HUES6 (cell line): ENCODE measurements at regions not wholly inside any gene's neighbourhood (a gene's known extent, or its start where the extent isn't known, plus 50 kb on each side); places are given as distances from the start of the nearest gene placed in this dataset.

ENCODE experiments used
- H3K27ac ChIP-seq: 2 replicates; pipeline ENCODE4 v1.7.0; 2013; ENCODE audit warnings: low read depth, mild to moderate bottlenecking, low read length, inconsistent platforms
- H3K27me3 ChIP-seq: 2 replicates; pipeline ENCODE4 v1.6.1; 2013; ENCODE audit warnings: low read length; ENCODE audit not compliant: control insufficient read depth, insufficient read depth
- H3K36me3 ChIP-seq: 2 replicates; pipeline ENCODE4 v1.6.1; 2013; ENCODE audit warnings: low read length; ENCODE audit not compliant: control insufficient read depth, insufficient read depth
- H3K4me1 ChIP-seq: 2 replicates; pipeline ENCODE4 v1.6.1; 2013; ENCODE audit warnings: low read length; ENCODE audit not compliant: control insufficient read depth, insufficient read depth
- H3K4me3 ChIP-seq: 2 replicates; pipeline ENCODE4 v1.5.1; 2013; ENCODE audit warnings: low read depth, low read length
- H3K9ac ChIP-seq: one replicate; pipeline ENCODE4 v1.6.1; 2013; ENCODE audit warnings: mild to moderate bottlenecking, low read length
- H3K9me3 ChIP-seq: 2 replicates; pipeline ENCODE4 v1.6.1; 2013; ENCODE audit warnings: low read depth, low read length; ENCODE audit not compliant: control insufficient read depth, insufficient read depth

GRCh38 chr4:26084414-26084813 is 170.4 kb downstream of the SMIM20 start:
- H3K4me3 ChIP-seq: no peak overlapping the region
- H3K27me3 ChIP-seq: no peaks in the 10 kb centered on the region
- no peaks in the 10 kb centered on the region for H3K9me3 ChIP-seq
- no peaks in the 10 kb centered on the region for H3K36me3 ChIP-seq
- H3K4me1 ChIP-seq: no peaks in the 10 kb centered on the region
- H3K27ac ChIP-seq: no peak overlapping the region
- H3K9ac ChIP-seq: no peak overlapping the region

- Histone ChIP-seq H3K4me1 (no peaks in the 10 kb centered on the region), H3K36me3 (no peaks in the 10 kb centered on the region), H3K9ac (no peak overlapping the region), H3K9me3 (peaks cover 10% of the 10 kb centered on the region), H3K27ac (no peak overlapping the region), H3K27me3 (no peaks in the 10 kb centered on the region), H3K4me3 (no peak overlapping the region)
Measured at GRCh38 chr4:26085551-26085950, 171.5 kb downstream of the SMIM20 start.

- no peaks in the 10 kb centered on the region for H3K4me1 ChIP-seq
- no peak overlapping the region for H3K4me3 ChIP-seq
- H3K27ac ChIP-seq: no peak overlapping the region
- H3K27me3 ChIP-seq: no peaks in the 10 kb centered on the region
- H3K9me3 ChIP-seq: peaks cover 21% of the 10 kb centered on the region
- no peak overlapping the region for H3K9ac ChIP-seq
- H3K36me3 ChIP-seq: no peaks in the 10 kb centered on the region
Measured at GRCh38 chr4:26086621-26087441, 172.8 kb downstream of the SMIM20 start.

- no peaks in the 10 kb centered on the region for H3K4me1 ChIP-seq
Measured at GRCh38 chr4:26088433-26088928, 174.5 kb downstream of the SMIM20 start.

GRCh38 chr4:26093551-26093950 is 179.5 kb downstream of the SMIM20 start:
- H3K4me1 ChIP-seq: no peaks in the 10 kb centered on the region
- no peak overlapping the region for H3K4me3 ChIP-seq
- H3K27me3 ChIP-seq: no peaks in the 10 kb centered on the region
- no peak overlapping the region for H3K9ac ChIP-seq
- peaks cover 30% of the 10 kb centered on the region for H3K9me3 ChIP-seq
- H3K27ac ChIP-seq: no peak overlapping the region
- no peaks in the 10 kb centered on the region for H3K36me3 ChIP-seq

More at GRCh38 chr4:26088433-26088928, 174.5 kb downstream of the SMIM20 start:
- Histone ChIP-seq H3K36me3 (no peaks in the 10 kb centered on the region), H3K9me3 (peaks cover 21% of the 10 kb centered on the region), H3K27me3 (no peaks in the 10 kb centered on the region), H3K27ac (no peak overlapping the region), H3K9ac (no peak overlapping the region), H3K4me3 (no peak overlapping the region)

- no peaks in the 10 kb centered on the region for H3K4me1 ChIP-seq
- no peak overlapping the region for H3K9ac ChIP-seq
- H3K27ac ChIP-seq: no peak overlapping the region
- no peak overlapping the region for H3K4me3 ChIP-seq
- H3K27me3 ChIP-seq: no peaks in the 10 kb centered on the region
- H3K36me3 ChIP-seq: no peaks in the 10 kb centered on the region
- peaks cover 32% of the 10 kb centered on the region for H3K9me3 ChIP-seq
Measured at GRCh38 chr4:26094076-26094475, 180.1 kb downstream of the SMIM20 start.

- Histone ChIP-seq H3K9me3 (peaks cover 28% of the 10 kb centered on the region), H3K4me1 (no peaks in the 10 kb centered on the region), H3K27ac (no peak overlapping the region), H3K9ac (no peak overlapping the region), H3K4me3 (no peak overlapping the region), H3K36me3 (no peaks in the 10 kb centered on the region), H3K27me3 (no peaks in the 10 kb centered on the region)
Measured at GRCh38 chr4:26094911-26095310, 180.9 kb downstream of the SMIM20 start.

- Histone ChIP-seq H3K4me1 (no peaks in the 10 kb centered on the region), H3K36me3 (no peaks in the 10 kb centered on the region), H3K4me3 (no peak overlapping the region), H3K9me3 (peaks cover 11% of the 10 kb centered on the region), H3K9ac (no peak overlapping the region), H3K27ac (no peak overlapping the region), H3K27me3 (no peaks in the 10 kb centered on the region)
Measured at GRCh38 chr4:26099967-26100366, 185.9 kb downstream of the SMIM20 start.

- H3K9ac ChIP-seq: no peak overlapping the region
- H3K4me3 ChIP-seq: no peak overlapping the region
- no peaks in the 10 kb centered on the region for H3K36me3 ChIP-seq
- no peaks in the 10 kb centered on the region for H3K4me1 ChIP-seq
- peaks cover 11% of the 10 kb centered on the region for H3K9me3 ChIP-seq
- no peaks in the 10 kb centered on the region for H3K27me3 ChIP-seq
- no peak overlapping the region for H3K27ac ChIP-seq
Measured at GRCh38 chr4:26101011-26101410, 187.0 kb downstream of the SMIM20 start.

GRCh38 chr4:26104056-26104685 is 190.2 kb downstream of the SMIM20 start:
- Histone ChIP-seq H3K4me1 (no peaks in the 10 kb centered on the region), H3K27me3 (no peaks in the 10 kb centered on the region), H3K27ac (no peak overlapping the region), H3K36me3 (no peaks in the 10 kb centered on the region), H3K9me3 (no peaks in the 10 kb centered on the region), H3K9ac (no peak overlapping the region), H3K4me3 (no peak overlapping the region)

GRCh38 chr4:26105337-26105736 is 191.3 kb downstream of the SMIM20 start:
- Histone ChIP-seq H3K9me3 (no peaks in the 10 kb centered on the region), H3K9ac (no peak overlapping the region), H3K27me3 (no peaks in the 10 kb centered on the region), H3K36me3 (no peaks in the 10 kb centered on the region), H3K27ac (no peak overlapping the region), H3K4me3 (no peak overlapping the region), H3K4me1 (no peaks in the 10 kb centered on the region)
